ENCODE measurements at regions not wholly inside any gene's neighbourhood (a gene's known extent, or its start where the extent isn't known, plus 50 kb on each side); places are given as distances from the start of the nearest gene placed in this dataset.

- H3K4me3 ChIP-seq (ENCODE audit: low read length) = no peak overlapping the region
- TF ChIP-seq CTCF (conservative IDR thresholded peaks at IDR 0.05; ENCODE audit: low read depth, low read length) = no peak
- no peak for DNase-seq (ENCODE audit: low read depth)
Measured at GRCh38 chr1:234752927-234753326, 142.9 kb upstream of the IRF2BP2 start.

- no peak for DNase-seq (ENCODE audit: low read depth)
- no peak overlapping the region for H3K4me3 ChIP-seq (ENCODE audit: low read length)
- no peak for TF ChIP-seq CTCF (conservative IDR thresholded peaks at IDR 0.05; ENCODE audit: low read depth, low read length)
Measured at GRCh38 chr1:234751678-234752077, 141.7 kb upstream of the IRF2BP2 start.

GRCh38 chr1:234750922-234751627, 141.1 kb upstream of the IRF2BP2 start:
- TF ChIP-seq CTCF (conservative IDR thresholded peaks at IDR 0.05; ENCODE audit: low read depth, low read length) = no peak
- no peak overlapping the region for H3K4me3 ChIP-seq (ENCODE audit: low read length)
- no peak for DNase-seq (ENCODE audit: low read depth)

- H3K4me3 ChIP-seq (ENCODE audit: low read length) = no peak overlapping the region
- no peak for DNase-seq (ENCODE audit: low read depth)
- no peak for TF ChIP-seq CTCF (conservative IDR thresholded peaks at IDR 0.05; ENCODE audit: low read depth, low read length)
Measured at GRCh38 chr1:234748713-234749112, 138.7 kb upstream of the IRF2BP2 start.

GRCh38 chr1:234748066-234748465, 138.1 kb upstream of the IRF2BP2 start:
- DNase-seq (ENCODE audit: low read depth) = no peak
- no peak overlapping the region for H3K4me3 ChIP-seq (ENCODE audit: low read length)
- no peak for TF ChIP-seq CTCF (conservative IDR thresholded peaks at IDR 0.05; ENCODE audit: low read depth, low read length)

- no peak overlapping the region for H3K4me3 ChIP-seq (ENCODE audit: low read length)
- TF ChIP-seq CTCF (conservative IDR thresholded peaks at IDR 0.05; ENCODE audit: low read depth, low read length) = no peak
- no peak for DNase-seq (ENCODE audit: low read depth)
Measured at GRCh38 chr1:234746798-234747196, 136.8 kb upstream of the IRF2BP2 start.

Measured in retinal pigment epithelial cell (primary cell).